ENCODE measurements at regions not wholly inside any gene's neighbourhood (a gene's known extent, or its start where the extent isn't known, plus 50 kb on each side); places are given as distances from the start of the nearest gene placed in this dataset.

GRCh38 chr13:109483284-109483683, 303.1 kb downstream of the IRS2 start:
- intact Hi-C loops (cut with DNase I): no loop called here
- DNase-seq (ENCODE audit: low spot score): no peak

- intact Hi-C loops (cut with DNase I): no loop called here
Observed at GRCh38 chr13:109481040-109481439, 305.3 kb downstream of the IRS2 start.

GRCh38 chr13:109480011-109480955, 306.1 kb downstream of the IRS2 start:
- intact Hi-C loops (cut with DNase I): no loop called here
- DNase-seq (ENCODE audit: low spot score): no peak

More at GRCh38 chr13:109481040-109481439, 305.3 kb downstream of the IRS2 start:
- no peak for DNase-seq (ENCODE audit: low spot score)

GRCh38 chr13:109479534-109479933, 306.8 kb downstream of the IRS2 start:
- intact Hi-C loops (cut with DNase I): loop anchor here in 1 of 2 donors (2.0 kb wide), 1 partner anchor 65 kb away; no protein-coding TSS in a partner anchor
- DNase-seq (ENCODE audit: low spot score): no peak

- no peak for DNase-seq (ENCODE audit: low spot score)
- intact Hi-C loops (cut with DNase I): no loop called here
Observed at GRCh38 chr13:109476001-109476400, 310.4 kb downstream of the IRS2 start.

GRCh38 chr13:109468123-109468522, 318.3 kb downstream of the IRS2 start:
- intact Hi-C loops (cut with DNase I): no loop called here
- DNase-seq (ENCODE audit: low spot score): no peak

- intact Hi-C loops (cut with DNase I): no loop called here
- no peak for DNase-seq (ENCODE audit: low spot score)
Observed at GRCh38 chr13:109465148-109465547, 321.2 kb downstream of the IRS2 start.

- DNase-seq (ENCODE audit: low spot score): no peak
Observed at GRCh38 chr13:109454167-109454917, 332.0 kb downstream of the IRS2 start.

GRCh38 chr13:109451726-109452125, 334.7 kb downstream of the IRS2 start:
- DNase-seq (ENCODE audit: low spot score): no peak
- intact Hi-C loops (cut with DNase I): loop anchor here in 1 of 2 donors (10.0 kb wide), 1 partner anchor 297 kb away; no protein-coding TSS in a partner anchor

More at GRCh38 chr13:109454167-109454917, 332.0 kb downstream of the IRS2 start:
- intact Hi-C loops (cut with DNase I): loop anchor here in 1 of 2 donors (10.0 kb wide), 1 partner anchor 300 kb away; no protein-coding TSS in a partner anchor

GRCh38 chr13:109448629-109449028, 337.8 kb downstream of the IRS2 start:
- intact Hi-C loops (cut with DNase I): no loop called here
- no peak for DNase-seq (ENCODE audit: low spot score)

GRCh38 chr13:109447667-109448066, 338.7 kb downstream of the IRS2 start:
- intact Hi-C loops (cut with DNase I): no loop called here
- no peak for DNase-seq (ENCODE audit: low spot score)

GRCh38 chr13:109440320-109440719, 346.1 kb downstream of the IRS2 start:
- no peak for DNase-seq (ENCODE audit: low spot score)
- intact Hi-C loops (cut with DNase I): no loop called here

GRCh38 chr13:109439813-109440212, 346.6 kb downstream of the IRS2 start:
- no peak for DNase-seq (ENCODE audit: low spot score)
- intact Hi-C loops (cut with DNase I): no loop called here

- intact Hi-C loops (cut with DNase I): no loop called here
- DNase-seq (ENCODE audit: low spot score): no peak
Observed at GRCh38 chr13:109436841-109437240, 349.5 kb downstream of the IRS2 start.

- DNase-seq (ENCODE audit: low spot score): no peak
- intact Hi-C loops (cut with DNase I): no loop called here
Observed at GRCh38 chr13:109436055-109436622, 350.2 kb downstream of the IRS2 start.

- DNase-seq (ENCODE audit: low spot score): no peak
- intact Hi-C loops (cut with DNase I): no loop called here
Observed at GRCh38 chr13:109431217-109431616, 355.2 kb downstream of the IRS2 start.

GRCh38 chr13:109428146-109428545, 358.2 kb downstream of the IRS2 start:
- DNase-seq (ENCODE audit: low spot score): no peak
- intact Hi-C loops (cut with DNase I): no loop called here

- no peak for DNase-seq (ENCODE audit: low spot score)
- intact Hi-C loops (cut with DNase I): no loop called here
Observed at GRCh38 chr13:109427695-109428094, 358.7 kb downstream of the IRS2 start.

- DNase-seq (ENCODE audit: low spot score): no peak
Observed at GRCh38 chr13:109427148-109427547, 359.2 kb downstream of the IRS2 start.

GRCh38 chr13:109426690-109426990, 359.7 kb downstream of the IRS2 start:
- intact Hi-C loops (cut with DNase I): no loop called here
- no peak for DNase-seq (ENCODE audit: low spot score)

More at GRCh38 chr13:109427148-109427547, 359.2 kb downstream of the IRS2 start:
- intact Hi-C loops (cut with DNase I): no loop called here
